ENCODE measurements at regions not wholly inside any gene's neighbourhood (a gene's known extent, or its start where the extent isn't known, plus 50 kb on each side); places are given as distances from the start of the nearest gene placed in this dataset.

GRCh38 chr10:22481106-22481505 lies 135.8 kb downstream of the SPAG6 start:
- WGBS, 2 donors: 92% methylated on average over 6 of the region's 6 CpGs
- H3K27ac ChIP-seq: no peak overlapping the region
- no peak for TF ChIP-seq CTCF (IDR thresholded peaks at IDR 0.05)
- no peak for TF ChIP-seq EP300 (IDR thresholded peaks at IDR 0.05)
- TF ChIP-seq POLR2A (IDR thresholded peaks at IDR 0.05): no peak
- no peaks in the 10 kb centered on the region for H3K36me3 ChIP-seq
- H3K27me3 ChIP-seq: peaks cover 0 to 18% of the 10 kb centered on the region in 2 donors
- H3K4me3 ChIP-seq: no peak overlapping the region
- H3K9me3 ChIP-seq: no peaks in the 10 kb centered on the region
- no peak for DNase-seq (ENCODE audit: low spot score in 2 of 2)
- peaks cover 0 to 16% (median 5%) of the 10 kb centered on the region in 4 donors for H3K4me1 ChIP-seq

GRCh38 chr10:22481687-22482539 lies 136.6 kb downstream of the SPAG6 start:
- 65 to 69% methylated on average over 5 of the region's 5 CpGs for WGBS, 2 donors
- Histone ChIP-seq H3K36me3 (no peaks in the 10 kb centered on the region), H3K4me3 (no peak overlapping the region), H3K9me3 (no peaks in the 10 kb centered on the region), H3K27ac (no peak overlapping the region), H3K4me1 (peaks cover 0 to 8% (median under 1%) of the 10 kb centered on the region in 4 donors), H3K27me3 (peaks cover 0 to 10% of the 10 kb centered on the region in 2 donors)
- no peak for TF ChIP-seq CTCF (IDR thresholded peaks at IDR 0.05)
- TF ChIP-seq POLR2A (IDR thresholded peaks at IDR 0.05): no peak
- TF ChIP-seq EP300 (IDR thresholded peaks at IDR 0.05): no peak
- DNase-seq (ENCODE audit: low spot score in 2 of 2): no peak

- no peak overlapping the region for H3K4me3 ChIP-seq
- peaks cover 0 to 2% (median 0%) of the 10 kb centered on the region in 4 donors for H3K4me1 ChIP-seq
- DNase-seq (ENCODE audit: low spot score in 2 of 2): no peak
- no peaks in the 10 kb centered on the region for H3K9me3 ChIP-seq
- H3K27ac ChIP-seq: no peak overlapping the region
- TF ChIP-seq CTCF (IDR thresholded peaks at IDR 0.05): no peak
- WGBS, 2 donors: 83 to 93% methylated on average over 1 of the region's 1 CpG
- no peaks in the 10 kb centered on the region for H3K36me3 ChIP-seq
- no peaks in the 10 kb centered on the region for H3K27me3 ChIP-seq
Measured at GRCh38 chr10:22483132-22483531, 137.8 kb downstream of the SPAG6 start.

Data from tibial nerve (tissue), 4 donors.